ACHN (cell line): ENCODE measurements at regions not wholly inside any gene's neighbourhood (a gene's known extent, or its start where the extent isn't known, plus 50 kb on each side); places are given as distances from the start of the nearest gene placed in this dataset.
"Not testable (repeated sequence)": the region's sequence is repeated elsewhere in the genome, so short reads cannot be mapped to it uniquely, and the experiment has no call there.

Source experiments
- DNase-seq: peaks from one replicate; pipeline ENCODE4 v3.0.0-alpha.2; 2015
- in situ Hi-C: cut with HindIII; loops from 2 replicates; pipeline ENCODE4 v1.10.0; 2017; ENCODE audit warnings: low sequenced_read_pairs, low pct_ligation_motif_present, low pct_unique_long_range_greater_than_20kb

GRCh38 chr3:75294124-75294523 is 370.0 kb upstream of the FRG2C start:
- peak; percentile 19 for DNase-seq
- in situ Hi-C loops, result no loop called here

- in situ Hi-C loops, result no loop called here
- no peak for DNase-seq
These were observed 369.1 kb upstream of the FRG2C start for GRCh38 chr3:75295013-75295412.

- in situ Hi-C loops, result no loop called here
- DNase-seq, result no peak
These were observed 367.3 kb upstream of the FRG2C start for GRCh38 chr3:75296858-75297257.

GRCh38 chr3:75300606-75301005 is 363.5 kb upstream of the FRG2C start:
- in situ Hi-C loops, result no loop called here

GRCh38 chr3:75301050-75301449 is 363.1 kb upstream of the FRG2C start:
- in situ Hi-C loops, DNase-seq: not testable (repeated sequence)

More at GRCh38 chr3:75300606-75301005, 363.5 kb upstream of the FRG2C start:
- DNase-seq, result no peak

- no peak for DNase-seq
- in situ Hi-C loops, result no loop called here
These were observed 360.4 kb upstream of the FRG2C start for GRCh38 chr3:75303741-75304140.

- in situ Hi-C loops, result no loop called here
- DNase-seq, result no peak
These were observed 358.2 kb upstream of the FRG2C start for GRCh38 chr3:75305901-75306300.

GRCh38 chr3:75311306-75311705 is 352.8 kb upstream of the FRG2C start:
- in situ Hi-C loops, DNase-seq: not testable (repeated sequence)

- DNase-seq, in situ Hi-C loops: not testable (repeated sequence)
These were observed 351.7 kb upstream of the FRG2C start for GRCh38 chr3:75312469-75312868.

- in situ Hi-C loops, DNase-seq: not testable (repeated sequence)
These were observed 344.4 kb upstream of the FRG2C start for GRCh38 chr3:75319776-75320175.

GRCh38 chr3:75320369-75320768 is 343.8 kb upstream of the FRG2C start:
- in situ Hi-C loops, result no loop called here
- no peak for DNase-seq

GRCh38 chr3:75321060-75321459 is 343.1 kb upstream of the FRG2C start:
- no peak for DNase-seq
- in situ Hi-C loops, result no loop called here

GRCh38 chr3:75323936-75324335 is 340.2 kb upstream of the FRG2C start:
- DNase-seq, in situ Hi-C loops: not testable (repeated sequence)

GRCh38 chr3:75325716-75326115 is 338.4 kb upstream of the FRG2C start:
- DNase-seq, result no peak
- in situ Hi-C loops, result no loop called here

- DNase-seq, result no peak
- in situ Hi-C loops, result no loop called here
These were observed 336.7 kb upstream of the FRG2C start for GRCh38 chr3:75327453-75327852.

- in situ Hi-C loops, result no loop called here
These were observed 334.5 kb upstream of the FRG2C start for GRCh38 chr3:75329476-75330097.

GRCh38 chr3:75330446-75330845 is 333.7 kb upstream of the FRG2C start:
- in situ Hi-C loops, DNase-seq: not testable (repeated sequence)

More at GRCh38 chr3:75329476-75330097, 334.5 kb upstream of the FRG2C start:
- DNase-seq, result no peak

- in situ Hi-C loops, DNase-seq: not testable (repeated sequence)
These were observed 332.0 kb upstream of the FRG2C start for GRCh38 chr3:75332090-75332489.

GRCh38 chr3:75332794-75333193 is 331.3 kb upstream of the FRG2C start:
- in situ Hi-C loops, result no loop called here
- no peak for DNase-seq

- DNase-seq, result no peak
- in situ Hi-C loops, result no loop called here
These were observed 329.8 kb upstream of the FRG2C start for GRCh38 chr3:75334299-75334698.
